NCI-H1105 (cell line): ENCODE measurements at regions not wholly inside any gene's neighbourhood (a gene's known extent, or its start where the extent isn't known, plus 50 kb on each side); places are given as distances from the start of the nearest gene placed in this dataset.

Experiments
- DNase-seq: peaks from one replicate; lab custom pipeline; 2025; lab: John Stamatoyannopoulos, UW

GRCh38 chr4:19992471-19993093, 259.1 kb upstream of the SLIT2 start:
- no peak for DNase-seq

DNA sequence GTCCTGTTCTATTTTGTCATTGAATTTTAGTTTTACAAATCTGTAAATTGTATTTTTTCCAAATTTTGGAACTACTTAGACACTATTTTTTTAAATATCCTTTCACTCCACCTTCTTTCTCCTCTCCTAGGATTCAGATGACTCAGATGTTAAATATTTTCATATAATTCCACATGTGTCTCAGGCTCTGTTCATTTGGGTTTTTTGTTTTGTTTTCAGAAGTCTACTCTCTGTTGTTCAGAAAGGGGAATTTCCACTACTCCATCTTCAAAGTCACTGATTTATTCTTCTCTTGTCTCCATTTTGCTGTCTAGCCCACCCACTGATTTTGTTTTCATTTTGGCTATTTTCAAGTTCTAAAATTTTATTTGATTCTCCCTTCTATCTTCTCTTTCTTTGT, 264.0 kb upstream of the SLIT2 start:
- no peak for DNase-seq

- DNase-seq: no peak
Observed at GRCh38 chr4:19983072-19983471, 268.6 kb upstream of the SLIT2 start.

GRCh38 chr4:19982556-19982955, 269.1 kb upstream of the SLIT2 start:
- no peak for DNase-seq

- no peak for DNase-seq
Observed at GRCh38 chr4:19971829-19972228, 279.9 kb upstream of the SLIT2 start.

GRCh38 chr4:19969492-19969891, 282.2 kb upstream of the SLIT2 start:
- DNase-seq: no peak

GRCh38 chr4:19961091-19961490, 290.6 kb upstream of the SLIT2 start:
- no peak for DNase-seq

- no peak for DNase-seq
Observed at GRCh38 chr4:19958848-19959247, 292.9 kb upstream of the SLIT2 start.

- DNase-seq: no peak
Observed at GRCh38 chr4:19947349-19947748, 304.4 kb upstream of the SLIT2 start.

DNA sequence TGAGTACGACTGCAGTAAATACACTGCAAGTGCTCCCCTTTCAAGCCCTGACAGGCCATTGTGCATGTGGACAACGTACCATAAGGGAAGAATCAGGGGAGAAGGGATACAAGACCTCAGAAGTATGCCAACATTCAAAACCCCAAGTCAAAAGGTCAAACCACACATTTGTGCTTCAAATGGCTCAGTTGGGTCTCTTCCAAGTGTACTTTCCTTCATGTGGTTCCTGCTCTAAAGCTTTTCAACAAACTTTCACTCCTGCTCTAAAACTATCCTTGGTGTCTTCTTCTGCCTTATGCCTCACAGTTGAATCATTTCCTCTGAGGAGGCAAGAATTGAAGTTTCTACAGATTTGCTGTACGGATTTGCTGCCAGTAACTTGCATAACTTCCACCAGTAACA, 305.7 kb upstream of the SLIT2 start:
- DNase-seq: no peak

GRCh38 chr4:19945501-19945900, 306.2 kb upstream of the SLIT2 start:
- no peak for DNase-seq

DNA sequence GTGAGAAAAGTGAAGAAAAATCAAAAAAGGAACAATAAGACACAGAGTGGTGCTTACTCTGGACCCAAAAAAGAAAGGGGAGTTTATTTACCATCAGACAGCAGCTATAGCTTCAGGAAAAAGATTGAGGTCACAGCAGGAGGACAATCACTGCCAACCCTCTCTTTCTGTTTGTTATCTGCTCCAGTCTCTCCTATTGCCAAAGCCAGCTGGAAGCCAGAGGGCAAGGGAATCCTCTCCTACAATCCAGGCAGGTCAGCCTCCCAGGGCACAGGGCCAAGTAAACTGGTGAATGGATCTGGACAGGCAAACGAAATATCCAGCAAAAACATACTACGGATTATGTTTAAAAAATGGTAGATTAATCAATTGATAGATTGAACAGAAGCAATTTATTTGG, 306.9 kb upstream of the SLIT2 start:
- DNase-seq: no peak

DNA sequence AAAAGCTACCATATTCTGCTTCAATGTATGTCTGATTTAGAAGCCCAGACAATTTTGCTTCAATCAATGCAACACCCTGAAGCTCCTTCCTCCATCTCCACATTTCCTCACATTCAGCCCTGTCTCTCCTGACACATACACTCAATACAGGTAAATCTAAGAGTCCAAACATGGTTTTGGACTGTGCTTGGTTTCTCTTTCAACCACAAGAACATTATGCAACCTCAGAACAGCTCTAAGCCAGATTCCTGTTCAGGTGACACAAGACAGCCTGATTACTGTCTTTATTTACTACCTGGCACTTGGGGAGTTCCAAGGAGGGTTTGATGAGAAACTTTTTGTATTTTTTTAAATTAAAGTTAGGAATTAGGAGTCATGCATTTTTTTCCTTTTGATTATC, 307.5 kb upstream of the SLIT2 start:
- no peak for DNase-seq

GRCh38 chr4:19941434-19941833, 310.3 kb upstream of the SLIT2 start:
- DNase-seq: no peak

GRCh38 chr4:19940861-19941260, 310.8 kb upstream of the SLIT2 start:
- DNase-seq: no peak

- DNase-seq: no peak
Observed at GRCh38 chr4:19936476-19936875, 315.2 kb upstream of the SLIT2 start.

DNA sequence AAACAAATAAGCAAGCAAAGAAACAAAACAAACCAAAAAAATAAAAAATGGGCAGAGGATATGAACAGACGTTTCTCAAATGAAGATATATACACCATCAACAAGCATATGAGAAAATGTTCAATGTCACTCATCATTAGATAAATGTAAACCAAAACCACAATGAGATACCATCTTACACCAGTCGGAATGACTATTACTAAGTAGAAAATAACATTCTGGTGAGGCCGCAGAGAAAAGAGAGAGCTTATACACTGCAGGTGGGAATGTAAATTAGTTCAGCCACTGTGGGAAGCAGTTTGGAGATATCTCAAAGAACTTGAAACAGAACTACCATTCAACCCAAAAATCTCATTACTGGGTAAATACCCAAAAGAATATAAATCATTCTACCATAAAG, 321.0 kb upstream of the SLIT2 start:
- no peak for DNase-seq

GRCh38 chr4:19927381-19927780, 324.3 kb upstream of the SLIT2 start:
- DNase-seq: no peak

- no peak for DNase-seq
Observed at GRCh38 chr4:19925516-19925915, 326.2 kb upstream of the SLIT2 start.

DNA sequence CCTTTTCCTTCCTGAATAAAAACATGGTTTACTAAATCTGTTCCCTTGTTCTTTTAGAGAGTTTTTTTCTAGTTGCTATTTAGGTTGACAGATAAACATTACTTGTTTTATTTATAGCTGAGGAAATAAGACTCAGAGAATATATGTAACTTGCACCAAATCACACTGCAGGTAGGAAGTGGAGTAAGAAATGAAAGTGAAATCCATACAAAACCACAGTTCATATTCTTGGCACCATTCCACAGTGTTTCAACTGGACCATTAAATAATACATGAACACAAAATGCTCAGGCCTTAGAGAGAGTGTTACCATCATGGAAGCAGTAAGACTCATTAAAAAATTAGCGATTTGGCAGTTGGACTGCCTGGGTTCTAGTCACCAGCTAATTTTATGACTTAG, 326.9 kb upstream of the SLIT2 start:
- no peak for DNase-seq

DNA sequence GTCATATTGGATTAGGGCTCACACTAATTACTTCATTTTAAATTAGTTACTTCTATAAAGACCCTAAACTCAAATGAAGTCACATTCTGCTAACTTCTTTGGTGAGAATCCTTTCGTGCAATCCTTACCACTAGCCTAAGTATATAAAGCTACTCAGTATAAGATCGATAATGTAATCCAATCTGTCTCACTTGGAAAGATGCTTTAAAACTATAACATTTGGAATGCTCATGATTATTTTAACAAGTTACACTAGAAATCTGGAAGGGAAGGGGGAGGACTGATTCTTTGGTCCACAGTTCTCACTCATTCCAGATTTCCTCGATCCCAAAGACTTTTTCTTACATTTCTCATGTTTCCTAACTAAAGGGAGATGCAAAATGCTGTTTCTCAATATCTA, 336.4 kb upstream of the SLIT2 start:
- no peak for DNase-seq

- no peak for DNase-seq
Observed at GRCh38 chr4:19913650-19914049, 338.1 kb upstream of the SLIT2 start.

DNA sequence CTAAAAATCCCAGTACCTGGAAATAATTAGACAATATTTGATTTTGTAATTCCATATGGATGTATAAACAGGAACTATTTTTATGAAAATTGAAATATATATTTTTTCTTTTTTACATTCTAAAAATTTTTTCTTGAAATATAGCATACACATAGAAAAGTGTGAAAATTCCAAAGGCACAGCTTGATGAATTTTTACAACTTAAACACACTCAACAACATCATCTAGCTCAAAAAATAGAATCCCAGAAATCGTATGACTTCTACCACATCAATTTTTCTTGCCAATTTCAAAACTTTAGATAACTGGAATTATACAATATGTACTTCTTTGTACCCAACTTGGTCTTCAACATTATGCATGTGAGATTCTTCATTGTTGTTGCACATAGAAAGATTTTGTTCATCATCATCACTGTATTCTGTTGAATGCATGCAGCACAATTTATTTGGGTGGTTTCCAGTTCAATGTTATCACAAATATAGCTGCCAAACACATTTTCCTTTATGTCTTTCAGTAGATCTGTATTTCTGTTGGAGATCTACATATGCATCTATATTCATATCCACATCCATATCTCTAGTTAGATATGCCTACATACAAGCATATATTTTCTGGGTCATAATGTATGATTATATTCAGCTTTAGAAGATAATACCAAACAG, 340.7 kb upstream of the SLIT2 start:
- DNase-seq: no peak

- DNase-seq: no peak
Observed at GRCh38 chr4:19905024-19905423, 346.7 kb upstream of the SLIT2 start.
